ENCODE measurements at regions not wholly inside any gene's neighbourhood (a gene's known extent, or its start where the extent isn't known, plus 50 kb on each side); places are given as distances from the start of the nearest gene placed in this dataset.
"Not testable (repeated sequence)": the region's sequence is repeated elsewhere in the genome, so short reads cannot be mapped to it uniquely, and the experiment has no call there.

DNA sequence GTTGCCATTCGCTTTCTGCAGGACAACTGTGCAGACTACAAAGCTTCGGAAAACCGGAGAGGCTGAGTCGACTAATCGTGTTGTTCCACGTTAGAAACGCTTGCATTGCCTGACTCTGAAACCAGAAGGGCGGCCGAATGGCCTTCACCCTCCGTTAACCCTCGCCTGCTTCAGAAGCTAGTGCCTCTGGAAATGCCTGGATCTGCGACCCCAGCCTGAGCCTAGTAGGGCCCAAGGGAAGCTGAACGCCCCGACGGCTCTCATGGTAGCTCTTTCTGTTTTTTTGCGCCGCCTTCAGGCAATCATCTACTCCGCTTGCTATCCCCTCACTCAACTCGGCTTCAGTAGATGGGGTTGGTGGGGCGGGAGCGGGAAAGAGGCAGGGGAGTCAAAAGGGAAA is 117.3 kb downstream of the PPIAL4A start:
- not testable (repeated sequence) for DNase-seq

DNA sequence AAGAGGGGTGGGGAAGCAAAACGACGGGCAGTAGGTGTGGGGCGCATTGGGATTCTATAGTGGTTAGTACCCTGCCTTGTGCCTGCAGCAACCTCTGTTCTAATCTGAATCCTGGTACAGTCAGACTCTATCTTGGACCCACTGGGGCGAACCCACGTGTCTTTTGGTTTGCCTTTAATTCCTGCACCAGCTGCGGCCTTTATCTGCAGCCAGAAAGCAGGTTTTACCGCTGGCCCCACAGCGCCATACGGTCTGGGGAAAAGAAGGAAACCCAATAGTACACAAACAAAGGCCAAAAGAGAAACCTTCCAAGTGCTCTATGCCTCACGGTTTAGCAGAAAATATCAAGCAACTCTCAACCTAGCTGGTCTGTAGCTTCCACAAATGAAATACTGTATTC is 118.2 kb downstream of the PPIAL4A start:
- not testable (repeated sequence) for DNase-seq

GRCh38 chr1:121008512-121009215 is 119.1 kb downstream of the PPIAL4A start:
- not testable (repeated sequence) for DNase-seq

DNA sequence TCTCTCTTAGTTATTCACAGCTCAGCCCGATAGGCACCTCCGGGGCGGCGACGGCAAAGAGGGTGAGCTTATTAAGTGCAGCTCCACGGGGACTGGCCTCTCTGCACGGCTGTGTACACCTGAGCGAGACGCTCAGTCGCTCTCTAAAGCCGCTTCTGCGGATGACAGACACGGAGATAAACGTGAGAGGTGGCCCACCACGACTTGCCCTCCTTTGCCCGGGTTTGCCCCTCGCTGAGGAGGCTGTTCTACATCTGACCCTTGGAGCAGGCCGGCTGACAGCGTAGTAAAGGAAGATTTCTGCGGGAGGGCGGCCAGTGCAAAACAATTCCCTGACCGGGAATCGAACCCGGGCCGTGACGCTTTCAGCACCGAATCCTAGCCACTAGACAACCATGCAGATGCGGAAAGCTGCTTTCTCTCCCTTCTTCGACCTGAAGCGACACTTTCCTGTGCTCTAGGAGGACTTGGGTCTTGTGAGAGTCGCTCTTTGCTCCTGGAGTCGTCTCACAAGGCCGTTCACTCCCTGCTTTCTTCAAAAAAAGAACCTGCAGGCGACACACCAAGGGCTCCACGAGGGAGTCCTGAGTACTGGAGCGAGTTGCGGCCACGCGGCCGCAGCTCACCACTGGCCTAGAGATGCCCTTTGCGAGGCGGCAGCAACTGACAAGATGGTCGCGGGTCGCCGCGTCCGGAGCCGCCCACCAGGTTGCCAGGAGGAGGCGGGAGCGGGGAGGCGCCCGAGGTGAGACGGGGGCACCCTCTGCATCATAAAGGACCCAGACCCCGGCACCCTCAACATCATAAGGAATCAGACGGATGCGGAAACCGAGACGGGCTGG is 119.9 kb downstream of the PPIAL4A start:
- not testable (repeated sequence) for DNase-seq

DNA sequence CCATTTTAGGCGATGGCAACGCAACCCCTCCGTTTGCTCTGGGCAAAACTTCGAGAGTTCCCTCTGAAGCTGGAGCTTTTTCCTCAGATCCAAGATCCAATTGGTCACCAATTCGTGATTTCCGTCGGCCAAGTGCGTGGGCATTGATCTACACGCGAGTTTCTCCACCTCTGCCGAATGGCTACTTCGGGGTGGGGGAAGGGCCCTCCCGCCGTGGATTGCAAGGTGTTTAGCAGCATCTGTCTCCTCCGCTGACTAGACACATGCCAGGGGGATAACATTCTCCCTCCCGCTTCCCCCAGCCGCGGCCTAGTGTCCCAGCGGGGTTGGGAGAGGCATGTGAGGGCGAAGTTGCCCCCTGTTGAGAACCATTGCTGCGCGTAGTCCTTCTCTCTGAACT is 120.6 kb downstream of the PPIAL4A start:
- DNase-seq = not testable (repeated sequence)

- DNase-seq = not testable (repeated sequence)
These were observed 123.6 kb downstream of the PPIAL4A start for GRCh38 chr1:121013181-121013580.

GRCh38 chr1:121016182-121017028 is 126.8 kb downstream of the PPIAL4A start:
- DNase-seq = not testable (repeated sequence)

- not testable (repeated sequence) for DNase-seq
These were observed 130.3 kb downstream of the PPIAL4A start for GRCh38 chr1:121019715-121020349.

DNA sequence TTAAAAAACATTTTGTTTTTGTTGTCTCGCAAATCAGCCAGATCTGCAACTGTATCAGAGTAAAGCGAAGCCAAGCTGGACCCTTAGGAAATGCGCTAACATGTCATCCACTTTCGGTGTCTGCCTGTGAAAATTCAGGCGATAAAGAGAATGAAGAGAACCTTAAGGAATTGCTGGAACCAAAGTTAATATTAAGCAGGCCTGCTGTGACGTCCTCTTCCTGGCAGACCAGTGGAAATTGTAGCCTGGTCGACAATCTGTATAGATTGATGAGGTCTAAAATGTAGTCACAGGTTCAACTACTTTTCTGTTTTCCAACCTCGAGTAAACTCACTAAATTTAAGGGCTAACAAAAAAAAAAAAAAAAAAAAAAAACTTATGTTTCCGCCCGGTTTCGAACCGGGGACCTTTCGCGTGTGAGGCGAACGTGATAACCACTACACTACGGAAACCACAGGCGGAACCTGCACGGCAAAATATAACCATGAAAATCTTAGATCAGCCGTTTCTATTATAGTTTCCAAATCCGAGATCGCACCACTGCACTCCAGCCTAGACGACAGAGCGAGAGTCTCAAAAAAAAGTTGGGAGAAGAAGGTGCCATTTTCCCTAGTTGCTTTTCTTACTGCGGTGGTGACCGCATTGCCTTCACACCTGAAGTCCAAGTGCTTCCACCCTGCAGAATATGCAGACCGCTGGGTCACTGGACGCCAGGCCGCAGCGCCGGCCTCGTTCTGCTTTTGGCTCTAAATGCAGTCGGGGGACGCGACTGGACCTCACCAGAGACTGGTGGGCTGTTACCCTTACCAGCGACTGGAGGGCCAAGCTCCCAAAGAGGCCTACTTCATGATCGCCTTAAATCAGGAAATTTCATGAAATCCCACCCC is 131.0 kb downstream of the PPIAL4A start:
- not testable (repeated sequence) for DNase-seq

DNA sequence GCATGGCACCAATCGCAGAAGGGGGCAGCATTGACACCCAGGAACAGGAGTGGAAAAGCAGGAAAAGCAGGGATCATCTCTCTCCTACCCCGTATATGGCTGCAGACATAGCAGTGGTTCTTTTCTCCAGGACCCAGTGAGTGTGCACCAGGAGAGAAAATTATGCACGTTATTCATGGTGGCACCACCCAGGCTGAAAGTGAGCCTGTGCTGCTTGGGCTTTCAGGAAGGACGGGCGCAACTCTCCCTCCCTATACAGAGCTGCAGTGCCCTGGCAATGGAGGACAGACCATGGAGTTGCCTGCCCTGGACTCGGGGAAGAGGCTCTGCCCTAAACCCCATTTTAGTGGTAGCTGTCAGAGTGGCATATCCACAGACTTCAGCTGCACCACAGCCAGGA is 132.1 kb downstream of the PPIAL4A start:
- not testable (repeated sequence) for DNase-seq

DNA sequence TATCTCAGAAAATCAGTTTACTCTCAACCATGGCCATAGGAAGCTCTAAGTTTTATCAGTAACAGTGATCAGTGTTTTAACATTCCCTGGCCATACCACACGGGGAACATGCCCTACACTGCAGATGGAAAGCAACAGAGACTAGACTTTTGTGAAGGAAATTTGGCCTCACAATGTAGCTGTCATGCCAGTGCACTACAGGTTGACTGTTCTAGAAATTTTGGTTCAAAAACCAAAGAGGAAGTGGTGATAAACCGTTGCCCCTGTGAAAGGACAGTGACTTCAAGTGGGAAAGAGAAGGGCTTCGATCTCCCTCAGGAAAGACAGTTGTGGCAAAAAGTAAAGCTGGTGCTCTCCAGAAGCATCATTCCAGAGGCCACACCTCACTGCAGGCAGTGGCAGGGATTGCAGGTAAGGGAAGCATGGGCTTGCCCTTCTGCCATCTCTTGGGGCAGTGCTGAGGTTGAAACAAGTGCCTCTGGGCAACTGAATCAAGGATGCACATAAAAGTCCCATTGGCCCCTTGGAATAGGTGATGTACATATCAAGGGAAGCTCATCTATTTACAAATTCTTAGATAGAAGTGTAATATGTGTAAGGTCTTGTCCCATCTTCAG is 143.4 kb downstream of the PPIAL4A start:
- not testable (repeated sequence) for DNase-seq

GRCh38 chr1:121036792-121037191 is 147.2 kb downstream of the PPIAL4A start:
- not testable (repeated sequence) for DNase-seq

GRCh38 chr1:121040974-121041373 is 143.2 kb downstream of the FAM72B start:
- not testable (repeated sequence) for DNase-seq

DNA sequence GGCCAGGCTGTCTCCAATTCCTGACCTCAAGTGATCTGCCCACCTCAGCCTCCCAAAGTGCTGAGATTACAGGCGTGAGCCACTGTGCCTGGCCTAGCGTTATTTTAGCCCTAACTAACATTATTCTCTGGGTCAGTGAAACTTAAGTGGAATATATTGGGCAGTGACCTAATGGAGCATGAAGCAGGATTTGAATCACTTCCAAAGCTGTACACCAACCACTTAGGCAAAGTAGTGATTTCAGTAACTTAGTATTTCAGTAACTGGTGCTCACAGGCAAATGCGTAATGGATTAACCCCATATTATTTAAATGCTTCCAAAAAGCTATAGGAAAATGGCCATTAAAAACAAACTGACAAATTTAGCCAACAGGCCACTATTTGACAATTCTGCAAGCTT is 142.6 kb downstream of the FAM72B start:
- DNase-seq = not testable (repeated sequence)

DNA sequence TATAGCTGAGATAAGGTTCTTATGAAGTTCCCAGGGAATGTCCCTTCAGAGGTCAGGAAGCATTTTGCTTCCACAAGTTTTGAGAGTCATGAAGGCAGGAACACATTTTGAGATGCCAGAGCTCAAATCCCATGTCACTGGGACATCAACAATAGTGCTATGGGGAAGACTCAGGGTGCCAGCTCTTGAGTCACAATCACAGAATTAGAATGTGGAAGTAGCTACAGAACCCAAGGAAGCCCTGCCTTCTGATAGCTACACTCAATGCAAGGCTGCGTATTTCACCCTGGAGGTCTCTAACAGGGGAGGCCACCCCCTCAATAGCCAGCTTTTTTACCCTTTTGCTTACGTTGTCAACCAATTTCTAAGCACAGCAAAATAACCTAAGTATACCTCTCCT is 141.3 kb downstream of the FAM72B start:
- DNase-seq = not testable (repeated sequence)

DNA sequence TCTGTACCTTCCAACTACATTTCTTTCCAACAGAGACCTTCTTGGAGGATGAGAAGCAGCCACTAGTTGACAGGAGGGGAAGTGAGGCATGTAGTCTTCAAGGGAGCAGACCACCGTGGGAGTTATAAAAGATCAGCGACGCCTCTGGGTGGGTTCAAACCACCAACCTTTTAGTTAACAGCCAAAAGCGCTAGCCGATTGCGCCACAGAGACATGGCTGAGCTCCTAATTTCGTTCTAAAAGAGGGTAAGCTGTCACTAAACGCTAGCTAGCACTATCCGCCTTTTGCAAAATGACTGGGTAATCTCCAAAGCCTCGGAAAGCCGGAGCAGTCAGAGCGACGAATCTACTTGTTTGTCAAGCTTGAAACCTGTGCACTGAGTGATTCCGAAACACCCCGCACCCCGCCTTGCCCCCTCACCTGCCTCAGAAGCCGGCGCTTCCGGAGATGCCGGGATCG is 135.8 kb downstream of the FAM72B start:
- DNase-seq = not testable (repeated sequence)

DNA sequence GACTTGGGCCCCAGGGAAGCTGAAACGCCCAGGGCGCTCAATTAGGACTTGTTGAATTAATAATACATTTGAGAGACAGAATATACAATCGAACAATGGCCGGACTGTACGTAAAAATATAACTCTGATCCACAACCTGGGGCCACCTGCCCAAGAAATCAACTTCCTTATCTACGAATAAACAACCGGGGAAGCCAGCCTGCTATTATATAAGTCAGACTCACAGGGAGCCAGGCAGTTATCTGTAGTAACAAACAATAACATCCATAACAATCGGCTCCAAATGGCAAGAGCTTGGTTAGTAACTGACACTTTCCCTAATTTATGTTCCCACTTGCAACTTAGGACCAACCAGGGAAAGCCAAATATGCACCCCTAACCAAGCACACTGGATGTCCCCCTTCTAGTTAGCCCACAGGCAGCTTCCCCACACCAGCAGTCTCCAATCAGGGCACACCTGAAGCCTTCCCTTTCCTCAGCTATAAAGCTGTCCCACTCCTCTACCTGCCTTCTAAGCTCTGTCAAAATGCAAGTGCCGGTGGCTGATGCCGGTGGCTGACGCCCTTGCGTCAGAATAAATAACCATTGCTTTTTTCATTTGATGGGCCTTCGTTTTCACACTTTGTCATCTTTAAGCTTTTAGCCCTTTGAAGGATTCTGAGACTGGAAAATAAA is 135.2 kb downstream of the FAM72B start:
- DNase-seq = not testable (repeated sequence)

DNA sequence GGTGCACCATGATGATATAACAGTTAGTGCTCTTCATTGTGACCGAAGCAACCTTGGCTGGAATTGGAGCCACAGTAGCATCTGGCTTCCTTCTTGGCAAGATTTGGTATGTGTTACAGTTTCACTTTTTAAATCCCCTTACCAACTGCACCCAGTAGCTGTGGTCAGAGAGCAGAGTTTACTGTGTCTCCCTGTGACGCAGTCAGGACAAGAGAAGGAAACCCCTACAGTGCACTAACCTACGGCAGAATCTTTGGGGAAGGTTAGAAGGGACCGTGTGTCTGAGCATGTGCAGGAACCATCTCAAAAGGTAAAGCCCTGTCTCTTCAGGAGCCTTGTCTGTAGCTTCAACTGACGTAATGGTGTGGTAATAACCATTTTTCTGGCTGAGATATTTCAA is 134.0 kb downstream of the FAM72B start:
- DNase-seq = not testable (repeated sequence)

DNA sequence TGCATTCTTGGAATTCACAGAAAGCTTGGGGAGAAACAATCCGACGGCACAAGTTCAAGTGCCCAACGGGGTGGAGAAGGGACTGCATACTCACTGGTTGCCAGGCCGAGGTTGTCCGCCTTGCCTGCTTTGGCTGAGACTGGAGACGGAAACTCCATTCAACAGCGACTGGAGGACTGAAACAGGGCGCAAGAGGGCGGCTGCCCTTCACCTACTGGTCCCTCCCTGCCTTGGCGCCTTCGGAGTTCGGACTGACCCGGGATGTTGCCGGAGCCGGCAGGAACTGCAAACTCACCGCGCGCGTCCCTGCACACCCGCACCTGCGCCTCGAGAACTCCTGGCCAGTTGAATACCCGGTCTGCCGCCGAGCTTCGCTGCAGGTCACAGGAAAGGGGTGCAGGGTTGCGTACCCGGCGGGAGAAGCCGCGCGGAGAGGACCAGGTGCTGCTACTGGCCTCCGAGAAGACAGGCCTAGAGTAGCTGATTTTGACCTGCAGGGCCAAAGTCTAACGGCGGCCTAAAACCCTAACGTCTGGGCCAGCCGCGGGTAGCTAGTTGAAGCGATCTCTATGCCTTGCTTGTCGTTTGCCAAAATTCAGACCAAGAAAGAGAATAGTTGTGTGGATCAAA is 132.9 kb downstream of the FAM72B start:
- DNase-seq = not testable (repeated sequence)
